NCI-H128 (cell line): ENCODE measurements at regions not wholly inside any gene's neighbourhood (a gene's known extent, or its start where the extent isn't known, plus 50 kb on each side); places are given as distances from the start of the nearest gene placed in this dataset.
"Not testable (repeated sequence)": the region's sequence is repeated elsewhere in the genome, so short reads cannot be mapped to it uniquely, and the experiment has no call there.

Source experiments
- DNase-seq: peaks from one replicate; lab custom pipeline; 2025; ENCODE audit not compliant: unreplicated experiment; lab: John Stamatoyannopoulos, UW

- DNase-seq, result no peak
These were observed 302.7 kb downstream of the QKI start for GRCh38 chr6:163717106-163717764.

DNA sequence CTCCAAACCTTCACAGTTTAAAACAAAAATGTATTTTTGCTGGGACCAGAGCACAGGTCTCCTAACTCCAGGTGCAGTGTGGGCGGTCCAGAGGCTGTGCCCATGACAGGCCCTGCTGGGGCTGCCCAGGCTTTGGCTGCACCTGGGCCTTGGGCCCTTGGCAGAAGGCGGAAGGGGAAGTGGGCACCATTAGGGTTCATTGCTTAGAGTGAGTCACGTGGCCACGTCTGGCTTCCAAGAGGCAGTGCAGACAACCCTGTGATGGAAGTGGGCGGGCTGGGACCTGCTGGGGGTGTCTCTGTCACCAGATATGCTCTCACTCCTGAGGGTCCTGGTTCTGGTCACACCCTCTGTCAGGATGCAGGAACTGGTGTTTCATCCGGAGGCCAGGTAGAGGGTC lies 302.2 kb downstream of the QKI start:
- DNase-seq, result no peak

DNA sequence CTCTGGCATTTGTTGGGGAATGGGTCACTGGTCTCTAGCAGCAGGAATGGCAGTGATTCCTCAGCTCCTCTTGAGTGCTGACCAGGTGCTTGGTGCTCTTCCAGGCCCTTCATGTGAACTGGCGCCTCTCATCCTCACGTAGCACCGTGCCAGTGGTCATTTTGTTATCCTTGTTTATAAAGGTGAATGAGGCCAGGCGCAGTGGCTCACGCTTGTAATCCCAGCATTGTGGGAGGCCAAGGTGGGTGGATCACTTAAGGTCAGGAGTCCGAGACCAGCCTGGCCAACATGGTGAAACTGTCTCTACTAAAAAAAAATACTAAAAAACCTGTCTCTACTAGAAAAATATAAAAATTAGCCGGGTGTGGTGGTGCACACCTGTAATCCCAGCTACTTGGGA lies 301.3 kb downstream of the QKI start:
- no peak for DNase-seq

GRCh38 chr6:163714179-163714578 lies 299.7 kb downstream of the QKI start:
- DNase-seq, result no peak

- DNase-seq, result no peak
These were observed 298.5 kb downstream of the QKI start for GRCh38 chr6:163712981-163713380.

- no peak for DNase-seq
These were observed 298.0 kb downstream of the QKI start for GRCh38 chr6:163712566-163712961.

- DNase-seq, result no peak
These were observed 297.4 kb downstream of the QKI start for GRCh38 chr6:163711615-163712565.

GRCh38 chr6:163710532-163711470 lies 296.3 kb downstream of the QKI start:
- DNase-seq, result no peak

- DNase-seq, result no peak
These were observed 295.2 kb downstream of the QKI start for GRCh38 chr6:163709693-163710092.

- no peak for DNase-seq
These were observed 294.7 kb downstream of the QKI start for GRCh38 chr6:163709255-163709654.

GRCh38 chr6:163708466-163708865 lies 293.9 kb downstream of the QKI start:
- DNase-seq, result no peak

DNA sequence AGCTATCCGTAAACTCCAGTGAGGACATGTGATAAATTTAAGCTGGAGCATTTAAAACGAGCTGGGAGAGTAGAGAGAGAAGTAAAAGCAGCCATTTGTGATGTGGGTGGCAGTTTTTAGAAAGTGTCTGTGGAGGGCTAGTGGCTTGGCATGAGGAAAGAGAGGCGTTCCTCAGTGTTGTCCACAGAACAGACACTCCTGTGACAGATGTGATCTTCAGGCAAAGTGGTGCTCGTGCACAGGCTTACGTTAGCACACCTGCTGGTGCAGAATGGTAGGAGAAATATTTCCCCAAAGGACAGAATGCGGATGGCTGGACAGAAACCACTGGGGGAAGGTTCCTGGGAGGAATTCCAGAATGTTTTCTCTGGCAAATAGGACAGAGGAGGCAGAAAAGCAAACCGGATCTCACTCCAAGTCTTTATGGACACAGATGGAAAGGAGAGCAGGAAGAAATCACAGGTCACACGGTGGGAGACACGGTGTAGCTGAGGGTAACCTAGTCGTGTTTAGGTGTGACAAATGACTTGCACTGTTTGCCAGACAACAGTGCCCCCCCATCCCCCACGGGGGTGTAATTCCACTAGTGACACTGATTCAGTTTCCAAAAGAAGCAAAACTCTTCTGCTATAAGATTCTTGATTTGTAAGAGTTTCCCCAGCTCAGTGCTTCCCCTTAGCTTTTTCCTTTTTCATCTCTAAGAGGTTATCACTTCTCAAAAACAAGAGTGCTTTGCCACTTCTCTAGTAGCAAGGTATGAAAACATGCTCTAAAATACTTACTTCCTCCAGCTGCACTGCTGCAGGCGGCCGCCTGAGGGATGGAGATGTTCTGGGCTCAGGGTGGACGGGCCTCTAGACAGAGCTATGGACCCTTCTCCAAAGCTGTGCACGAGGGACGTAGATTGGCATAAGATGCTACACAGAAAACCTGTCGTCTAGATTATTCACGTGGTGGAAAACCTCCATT lies 293.2 kb downstream of the QKI start:
- DNase-seq, result no peak

GRCh38 chr6:163706500-163707087 lies 292.1 kb downstream of the QKI start:
- no peak for DNase-seq

DNA sequence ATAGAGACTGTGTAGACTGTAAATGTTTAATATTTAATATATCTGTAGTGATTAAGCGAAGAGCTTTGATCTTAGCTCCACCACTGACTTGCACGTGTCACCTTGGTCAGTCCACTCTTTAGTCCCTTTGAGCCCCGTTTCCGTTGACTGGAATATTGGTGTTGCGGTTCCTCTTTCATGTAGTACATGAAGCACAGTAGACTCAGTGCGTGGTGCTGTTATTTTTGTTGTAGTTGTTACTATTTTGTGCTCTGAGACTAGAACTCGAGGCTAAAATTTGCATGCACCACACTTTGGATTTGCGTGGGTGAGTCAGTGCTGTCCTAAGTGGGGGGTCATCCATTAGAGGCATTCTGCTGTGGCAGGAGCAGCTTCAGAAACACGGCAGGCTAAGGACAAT lies 291.4 kb downstream of the QKI start:
- no peak for DNase-seq

GRCh38 chr6:163702736-163703135 lies 288.2 kb downstream of the QKI start:
- DNase-seq, result no peak

DNA sequence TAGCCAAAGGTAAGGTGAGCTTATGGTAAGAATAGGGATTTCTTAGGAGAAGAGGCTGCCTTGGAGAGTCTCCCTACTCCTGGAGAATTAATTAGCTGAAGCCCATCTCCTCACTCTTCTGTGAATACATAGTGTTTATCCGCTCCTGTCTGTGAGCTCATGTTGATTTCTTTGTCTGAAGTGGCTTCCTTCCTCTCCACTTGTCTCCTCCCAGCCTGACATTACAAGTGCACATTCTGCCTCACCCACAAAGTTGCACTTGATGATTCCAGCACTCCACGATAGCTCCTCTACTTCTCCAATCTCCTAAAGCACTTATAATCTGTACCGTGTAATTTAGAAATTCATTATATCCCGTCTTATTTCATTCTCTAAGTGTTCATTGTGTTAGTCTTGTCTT lies 287.2 kb downstream of the QKI start:
- DNase-seq, result no peak

DNA sequence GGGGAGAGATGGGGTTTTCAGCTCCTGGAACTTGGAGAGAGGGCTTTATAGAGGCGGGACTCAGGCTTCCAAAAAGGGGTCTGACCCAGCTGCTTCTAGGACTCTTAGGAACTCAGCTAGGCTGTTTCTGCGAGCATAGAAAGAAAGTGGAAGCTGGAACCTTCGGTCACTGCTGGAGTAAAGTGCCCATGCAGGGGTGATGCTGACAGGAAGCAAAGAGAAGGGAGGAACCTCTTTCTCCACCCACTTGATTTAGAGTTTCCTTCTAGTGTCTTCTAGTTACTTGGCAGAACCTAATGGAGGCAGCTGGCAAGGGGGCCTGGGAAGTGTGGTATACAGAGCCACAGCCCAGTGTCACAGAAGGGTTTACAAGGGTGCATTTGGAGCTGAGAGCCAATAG lies 283.6 kb downstream of the QKI start:
- no peak for DNase-seq

- DNase-seq, result not testable (repeated sequence)
These were observed 281.8 kb downstream of the QKI start for GRCh38 chr6:163696311-163696710.

GRCh38 chr6:163695414-163695864 lies 280.9 kb downstream of the QKI start:
- no peak for DNase-seq

GRCh38 chr6:163694988-163695398 lies 280.5 kb downstream of the QKI start:
- no peak for DNase-seq
